Glomerular visceral epithelial cell (primary cell): ENCODE measurements at regions not wholly inside any gene's neighbourhood (a gene's known extent, or its start where the extent isn't known, plus 50 kb on each side); places are given as distances from the start of the nearest gene placed in this dataset.
A peak's percentile ranks its signal among the peaks of the same experiment; 100 is the strongest.

Experiments
- DNase-seq: peaks from one replicate; pipeline ENCODE4 v3.0.0-alpha.2; 2016; ENCODE audit errors: extremely low spot score

- DNase-seq, result peak; percentile 89
Measured at GRCh38 chr3:194769020-194769643, 83.4 kb downstream of the FAM43A start.

DNA sequence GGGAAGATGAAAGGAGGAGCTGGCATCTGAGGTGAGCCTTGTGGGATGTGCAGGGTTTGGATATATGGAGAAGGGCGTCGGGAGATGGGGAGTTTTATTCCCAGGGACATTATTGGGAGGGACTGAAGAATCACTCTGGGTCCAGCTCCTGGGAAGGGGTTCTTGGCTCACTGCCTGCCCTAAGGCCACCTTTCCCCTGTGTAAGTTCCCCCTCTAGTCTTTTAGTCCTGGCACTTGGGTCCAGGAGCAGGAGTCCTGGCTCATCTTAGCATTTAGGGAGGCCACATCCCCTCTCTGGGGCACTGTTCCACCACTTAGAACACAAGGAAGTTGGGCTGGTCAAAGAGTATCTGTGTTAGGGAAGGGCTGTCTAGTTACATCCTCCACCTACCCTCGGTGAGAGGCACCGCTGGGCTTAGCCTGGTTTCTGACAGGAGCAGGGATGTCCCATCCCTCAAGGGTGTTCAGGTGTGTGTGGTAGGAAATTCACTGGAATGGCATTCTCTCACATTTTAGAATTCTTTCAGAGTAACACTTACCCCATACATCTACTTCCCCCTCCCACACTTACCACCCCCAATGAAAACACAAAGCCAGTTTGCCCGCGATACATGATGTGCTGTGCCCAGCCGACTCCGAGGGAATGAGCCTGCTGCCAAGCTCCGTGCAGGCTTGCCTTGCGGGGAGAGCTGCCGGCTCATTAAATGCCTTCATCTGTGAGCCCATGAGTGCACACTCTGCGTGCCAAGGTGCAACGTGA is 86.7 kb downstream of the FAM43A start:
- no peak for DNase-seq

GRCh38 chr3:194773216-194773615 is 87.5 kb downstream of the FAM43A start:
- no peak for DNase-seq

DNA sequence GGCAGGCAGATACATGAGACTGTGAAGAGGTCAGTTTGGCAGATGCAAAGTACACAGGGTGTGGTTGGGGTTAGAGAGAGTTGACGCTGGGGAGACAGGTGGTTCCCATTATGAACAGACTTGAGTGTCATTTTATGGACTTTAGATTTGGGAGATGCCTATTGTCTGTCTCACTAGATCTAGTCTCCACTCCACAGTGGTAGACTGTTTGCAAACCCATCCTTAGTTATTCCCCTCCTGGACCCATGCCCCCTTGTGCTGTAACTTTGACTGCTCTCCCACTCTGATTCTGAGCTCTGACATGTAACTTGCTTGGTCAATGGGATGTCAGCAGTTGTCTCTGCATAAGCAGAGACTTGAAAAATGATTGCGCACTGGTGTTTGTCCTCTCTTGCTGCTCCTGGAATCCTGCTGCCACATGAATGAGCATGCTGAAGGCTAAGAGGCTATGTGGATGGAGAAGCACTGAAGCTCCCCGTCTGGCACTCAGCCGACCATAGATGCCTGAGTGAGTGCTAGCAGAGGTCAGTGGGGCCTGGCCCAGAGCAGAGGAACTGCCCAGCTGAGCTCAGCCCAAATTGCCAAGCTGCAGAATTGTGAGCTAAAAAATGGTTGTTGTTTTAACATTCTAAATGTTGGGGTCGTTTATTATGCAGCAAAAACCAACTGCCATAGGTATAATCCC is 88.2 kb downstream of the FAM43A start:
- DNase-seq, result no peak

- no peak for DNase-seq
Measured at GRCh38 chr3:194775266-194775665, 89.6 kb downstream of the FAM43A start.

GRCh38 chr3:194775731-194776130 is 90.0 kb downstream of the FAM43A start:
- DNase-seq, result no peak

GRCh38 chr3:194777729-194778128 is 92.0 kb downstream of the FAM43A start:
- no peak for DNase-seq

- peak; percentile 49 for DNase-seq
Measured at GRCh38 chr3:194779729-194780224, 94.1 kb downstream of the FAM43A start.

DNA sequence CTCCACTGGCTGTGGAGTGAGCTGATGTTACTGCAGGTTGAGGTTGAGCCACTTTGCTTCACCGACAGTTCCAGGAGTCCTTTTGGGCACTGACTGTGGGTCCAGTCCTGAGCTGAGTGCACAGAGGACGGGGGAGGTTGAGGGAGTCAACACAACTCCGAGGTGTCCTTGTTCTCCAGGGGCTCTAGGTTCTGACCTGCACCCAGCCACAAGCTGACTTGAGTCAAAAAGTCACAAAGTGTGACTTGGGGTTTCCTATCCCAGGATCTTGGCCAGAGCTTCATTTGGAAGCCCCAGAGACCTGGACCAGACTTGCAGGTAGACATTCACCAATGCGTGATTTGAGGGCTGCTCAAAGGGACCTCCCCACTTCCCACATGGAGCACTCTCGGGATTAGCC is 95.0 kb downstream of the FAM43A start:
- no peak for DNase-seq

DNA sequence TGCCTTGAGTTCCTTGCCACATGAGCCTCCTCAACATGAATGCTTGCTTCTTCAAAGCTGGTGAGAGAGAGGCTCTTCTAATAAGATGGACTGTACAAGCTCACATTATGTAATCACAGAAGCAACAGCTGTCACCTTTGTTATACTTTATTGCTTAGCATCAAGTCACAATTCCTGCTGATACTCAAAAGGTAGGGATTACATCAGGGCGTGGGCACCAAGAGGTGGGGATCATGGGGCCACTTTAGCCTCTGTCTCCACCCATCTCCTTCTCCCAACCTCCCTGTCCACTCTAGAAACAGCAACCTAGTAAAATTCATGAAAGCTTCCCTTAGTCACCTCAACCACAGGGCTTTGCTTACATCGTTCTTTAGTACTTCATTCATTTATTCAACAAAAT is 95.9 kb downstream of the FAM43A start:
- no peak for DNase-seq

- no peak for DNase-seq
Measured at GRCh38 chr3:194782698-194783404, 97.2 kb downstream of the FAM43A start.

DNA sequence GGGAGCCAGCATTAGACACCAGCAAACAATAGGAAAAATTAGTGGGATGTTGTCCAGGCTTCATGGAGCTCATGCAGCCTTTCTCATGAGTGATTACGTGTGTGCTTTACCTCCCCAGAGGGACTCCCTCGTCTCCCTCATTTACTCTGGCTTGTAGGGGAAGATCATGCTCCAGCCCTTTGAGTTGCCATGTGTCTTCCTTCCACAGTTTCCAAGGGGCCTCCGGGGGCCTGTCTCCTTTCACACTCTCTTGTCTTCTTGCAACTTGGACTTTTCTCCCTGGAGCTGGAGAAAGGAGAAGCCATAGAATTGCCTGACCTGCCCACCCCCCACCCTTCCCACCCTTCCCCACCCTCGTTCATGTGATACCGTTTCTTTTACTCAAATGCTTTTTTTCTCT is 98.7 kb downstream of the FAM43A start:
- no peak for DNase-seq

DNA sequence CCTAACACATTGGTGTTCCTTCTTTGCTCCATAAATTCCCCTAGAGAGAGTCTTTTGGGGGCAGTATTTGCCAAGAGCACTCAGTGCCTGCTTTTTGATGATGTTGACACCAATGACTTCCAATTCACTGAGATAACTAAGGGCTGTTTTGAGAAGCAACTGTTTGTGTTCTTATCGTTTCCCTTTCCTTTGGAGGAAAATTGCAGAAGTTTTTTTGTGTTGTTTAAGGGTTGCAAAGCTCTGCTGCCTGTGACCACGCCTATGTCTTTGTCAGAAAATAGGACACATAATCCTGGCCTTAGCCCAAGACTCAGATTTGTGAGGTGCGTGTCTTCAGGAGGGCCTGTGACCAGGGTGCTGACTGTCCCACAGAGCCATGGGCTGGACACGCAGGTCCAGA is 99.6 kb downstream of the FAM43A start:
- DNase-seq, result no peak

- no peak for DNase-seq
Measured at GRCh38 chr3:194787072-194787471, 101.4 kb downstream of the FAM43A start.

- DNase-seq, result no peak
Measured at GRCh38 chr3:194787650-194788049, 102.0 kb downstream of the FAM43A start.

DNA sequence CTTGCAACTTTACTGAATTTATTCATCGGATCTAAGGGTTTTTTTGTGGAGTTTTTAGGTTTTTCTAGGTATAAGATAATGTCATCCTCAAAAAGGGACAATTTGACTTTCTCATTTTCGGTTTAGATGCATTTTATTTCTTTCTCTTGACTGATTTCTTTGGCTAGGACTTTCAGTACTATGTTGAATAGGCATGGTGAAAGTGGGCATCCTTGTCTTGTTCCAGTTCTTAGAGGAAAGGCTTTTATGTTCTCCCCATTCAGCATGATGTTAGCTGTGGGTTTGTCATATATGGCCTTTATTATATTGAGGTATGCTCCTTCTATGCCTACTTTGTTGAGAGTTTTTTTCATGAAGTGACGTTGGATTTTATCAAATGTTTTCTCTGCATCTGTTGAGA is 106.7 kb downstream of the FAM43A start:
- no peak for DNase-seq

GRCh38 chr3:194797555-194798250 is 112.0 kb downstream of the FAM43A start:
- DNase-seq, result no peak

- no peak for DNase-seq
Measured at GRCh38 chr3:194798486-194798885, 112.8 kb downstream of the FAM43A start.

DNA sequence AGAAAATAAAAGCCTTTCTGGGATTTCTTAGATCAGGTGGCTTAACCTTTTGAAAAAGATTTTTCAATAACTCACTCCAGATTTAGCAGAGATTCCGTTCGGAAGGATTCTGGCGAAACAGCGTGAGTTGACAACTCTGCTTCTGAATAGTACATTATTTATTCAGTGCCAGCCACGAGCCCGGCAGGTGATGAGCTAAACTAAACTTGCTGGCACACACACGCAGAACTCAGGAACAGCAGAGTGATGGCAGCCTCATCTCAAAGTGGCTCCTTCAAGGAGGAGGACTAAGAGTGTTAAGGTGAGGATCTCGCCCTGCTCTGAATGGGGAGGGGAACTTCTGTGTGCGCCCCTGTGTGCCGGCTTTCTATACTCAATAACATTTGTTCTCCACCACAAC is 114.3 kb downstream of the FAM43A start:
- DNase-seq, result no peak

- no peak for DNase-seq
Measured at GRCh38 chr3:194801461-194802432, 116.1 kb downstream of the FAM43A start.
